Upper lobe of right lung (tissue), 1 donor: ENCODE measurements at regions not wholly inside any gene's neighbourhood (a gene's known extent, or its start where the extent isn't known, plus 50 kb on each side); places are given as distances from the start of the nearest gene placed in this dataset.
"Not testable (repeated sequence)": the region's sequence is repeated elsewhere in the genome, so short reads cannot be mapped to it uniquely, and the experiment has no call there.

Source experiments
- ATAC-seq: fragments of 200-7000 bp; cut with Tn5 transposase; one replicate; pipeline ENCODE4 v1.9.1; 2020; ENCODE audit warnings: mild to moderate bottlenecking, moderate library complexity
- DNase-seq: peaks from one replicate; pipeline ENCODE4 v3.0.0-alpha.2; 2020
- H3K27ac ChIP-seq: fragments of 200-600 bp; one replicate; pipeline ENCODE4 v1.8.0; 2022
- H3K27me3 ChIP-seq: fragments of 200-600 bp; one replicate; pipeline ENCODE4 v1.8.0; 2022; ENCODE audit warnings: mild to moderate bottlenecking
- H3K36me3 ChIP-seq: fragments of 200-600 bp; one replicate; pipeline ENCODE4 v1.8.0; 2022
- H3K4me1 ChIP-seq: fragments of 200-600 bp; one replicate; pipeline ENCODE4 v1.8.0; 2022
- H3K4me3 ChIP-seq: fragments of 200-600 bp; one replicate; pipeline ENCODE4 v1.8.0; 2022; ENCODE audit warnings: mild to moderate bottlenecking
- H3K9me3 ChIP-seq: fragments of 200-600 bp; one replicate; pipeline ENCODE4 v1.8.0; 2022
- intact Hi-C: fragments of 100-400 bp; cut with DNase I; formaldehyde crosslinking; loops from one replicate; pipeline ENCODE4 v1.11.0; 2022
- TF ChIP-seq, protein P1 (sequence below): fragments of 200-600 bp; IDR thresholded peaks from one replicate; pipeline ENCODE4 v1.8.0; 2022; ENCODE audit warnings: antibody characterized with exemption
- donor health status: DM: no; HTN: yes; CAD: no; lungs with severe emphysema.

DNA sequence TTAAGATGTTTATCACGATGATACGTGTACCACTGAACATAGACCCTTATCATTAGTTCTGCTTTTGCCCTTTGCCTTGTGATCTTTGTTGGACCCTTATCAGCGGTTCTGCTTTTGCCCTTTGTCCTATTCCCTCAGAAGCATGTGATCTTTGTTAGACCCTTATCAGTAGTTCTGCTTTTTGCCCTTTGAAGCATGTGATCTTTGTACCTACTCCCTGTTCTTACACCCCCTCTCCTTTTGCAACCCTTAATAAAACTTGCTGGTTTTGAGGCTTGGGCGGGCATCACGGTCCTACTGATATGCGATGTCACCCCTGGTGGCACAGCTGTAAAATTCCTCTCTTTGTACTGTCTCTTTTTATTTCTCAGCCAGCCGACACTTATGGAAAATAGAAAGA, 117.0 kb downstream of the SDHAF3 start:
- H3K4me1 ChIP-seq, ATAC-seq, H3K36me3 ChIP-seq, H3K27ac ChIP-seq, H3K27me3 ChIP-seq, DNase-seq, H3K9me3 ChIP-seq, H3K4me3 ChIP-seq, intact Hi-C loops: not testable (repeated sequence)

- peaks cover 4% of the 10 kb centered on the region for H3K9me3 ChIP-seq
- H3K36me3 ChIP-seq: no peaks in the 10 kb centered on the region
- TF ChIP-seq, protein P1, sequence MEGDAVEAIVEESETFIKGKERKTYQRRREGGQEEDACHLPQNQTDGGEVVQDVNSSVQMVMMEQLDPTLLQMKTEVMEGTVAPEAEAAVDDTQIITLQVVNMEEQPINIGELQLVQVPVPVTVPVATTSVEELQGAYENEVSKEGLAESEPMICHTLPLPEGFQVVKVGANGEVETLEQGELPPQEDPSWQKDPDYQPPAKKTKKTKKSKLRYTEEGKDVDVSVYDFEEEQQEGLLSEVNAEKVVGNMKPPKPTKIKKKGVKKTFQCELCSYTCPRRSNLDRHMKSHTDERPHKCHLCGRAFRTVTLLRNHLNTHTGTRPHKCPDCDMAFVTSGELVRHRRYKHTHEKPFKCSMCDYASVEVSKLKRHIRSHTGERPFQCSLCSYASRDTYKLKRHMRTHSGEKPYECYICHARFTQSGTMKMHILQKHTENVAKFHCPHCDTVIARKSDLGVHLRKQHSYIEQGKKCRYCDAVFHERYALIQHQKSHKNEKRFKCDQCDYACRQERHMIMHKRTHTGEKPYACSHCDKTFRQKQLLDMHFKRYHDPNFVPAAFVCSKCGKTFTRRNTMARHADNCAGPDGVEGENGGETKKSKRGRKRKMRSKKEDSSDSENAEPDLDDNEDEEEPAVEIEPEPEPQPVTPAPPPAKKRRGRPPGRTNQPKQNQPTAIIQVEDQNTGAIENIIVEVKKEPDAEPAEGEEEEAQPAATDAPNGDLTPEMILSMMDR: no peak
- DNase-seq (no peak), ATAC-seq (no peak)
- intact Hi-C loops: no loop called here
- no peak overlapping the region for H3K4me3 ChIP-seq
- no peaks in the 10 kb centered on the region for H3K4me1 ChIP-seq
- no peaks in the 10 kb centered on the region for H3K27me3 ChIP-seq
- no peak overlapping the region for H3K27ac ChIP-seq
Observed at GRCh38 chr7:97246317-97246716, 128.8 kb downstream of the SDHAF3 start.

GRCh38 chr7:97258187-97258586, 140.7 kb downstream of the SDHAF3 start:
- H3K4me1 ChIP-seq, H3K27ac ChIP-seq, H3K27me3 ChIP-seq, H3K9me3 ChIP-seq, H3K4me3 ChIP-seq, ATAC-seq, H3K36me3 ChIP-seq, DNase-seq, intact Hi-C loops: not testable (repeated sequence)

DNA sequence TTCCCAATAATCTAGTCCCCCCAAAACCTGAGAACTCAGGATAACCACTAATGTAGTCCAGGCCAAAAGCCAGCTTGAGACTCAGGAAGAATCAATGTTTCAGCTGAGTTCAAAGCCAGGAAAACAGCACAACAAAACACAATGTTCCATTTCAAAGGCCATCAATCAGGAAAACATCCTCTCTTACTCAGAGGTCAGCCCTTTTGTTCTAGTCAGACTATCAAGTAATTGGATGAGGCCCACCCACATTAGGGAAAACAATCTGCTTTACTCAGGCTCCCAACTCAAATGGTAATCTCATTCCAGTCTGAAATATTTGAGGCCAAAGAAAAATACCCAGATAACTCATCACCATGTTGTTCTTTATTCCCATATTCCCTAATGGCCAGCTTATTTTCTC, 152.2 kb downstream of the SDHAF3 start:
- Histone ChIP-seq H3K36me3 (no peaks in the 10 kb centered on the region), H3K4me3 (no peak overlapping the region), H3K27me3 (no peaks in the 10 kb centered on the region), H3K27ac (no peak overlapping the region), H3K9me3 (no peaks in the 10 kb centered on the region), H3K4me1 (no peaks in the 10 kb centered on the region)
- no peak for ATAC-seq
- no peak for DNase-seq
- intact Hi-C loops: no loop called here
- TF ChIP-seq, protein P1: no peak

GRCh38 chr7:97270280-97270679, 152.8 kb downstream of the SDHAF3 start:
- no peak overlapping the region for H3K27ac ChIP-seq
- DNase-seq: no peak
- no peaks in the 10 kb centered on the region for H3K4me1 ChIP-seq
- H3K27me3 ChIP-seq: no peaks in the 10 kb centered on the region
- H3K4me3 ChIP-seq: no peak overlapping the region
- intact Hi-C loops: no loop called here
- H3K36me3 ChIP-seq: no peaks in the 10 kb centered on the region
- H3K9me3 ChIP-seq: no peaks in the 10 kb centered on the region
- ATAC-seq: no peak
- TF ChIP-seq, protein P1: no peak

- H3K4me1 ChIP-seq: no peaks in the 10 kb centered on the region
- H3K27me3 ChIP-seq: no peaks in the 10 kb centered on the region
- TF ChIP-seq, protein P1: no peak
- intact Hi-C loops: no loop called here
- H3K9me3 ChIP-seq: no peaks in the 10 kb centered on the region
- ATAC-seq: no peak
- H3K36me3 ChIP-seq: no peaks in the 10 kb centered on the region
- no peak overlapping the region for H3K27ac ChIP-seq
- no peak overlapping the region for H3K4me3 ChIP-seq
- DNase-seq: no peak
Observed at GRCh38 chr7:97271619-97272018, 154.1 kb downstream of the SDHAF3 start.

DNA sequence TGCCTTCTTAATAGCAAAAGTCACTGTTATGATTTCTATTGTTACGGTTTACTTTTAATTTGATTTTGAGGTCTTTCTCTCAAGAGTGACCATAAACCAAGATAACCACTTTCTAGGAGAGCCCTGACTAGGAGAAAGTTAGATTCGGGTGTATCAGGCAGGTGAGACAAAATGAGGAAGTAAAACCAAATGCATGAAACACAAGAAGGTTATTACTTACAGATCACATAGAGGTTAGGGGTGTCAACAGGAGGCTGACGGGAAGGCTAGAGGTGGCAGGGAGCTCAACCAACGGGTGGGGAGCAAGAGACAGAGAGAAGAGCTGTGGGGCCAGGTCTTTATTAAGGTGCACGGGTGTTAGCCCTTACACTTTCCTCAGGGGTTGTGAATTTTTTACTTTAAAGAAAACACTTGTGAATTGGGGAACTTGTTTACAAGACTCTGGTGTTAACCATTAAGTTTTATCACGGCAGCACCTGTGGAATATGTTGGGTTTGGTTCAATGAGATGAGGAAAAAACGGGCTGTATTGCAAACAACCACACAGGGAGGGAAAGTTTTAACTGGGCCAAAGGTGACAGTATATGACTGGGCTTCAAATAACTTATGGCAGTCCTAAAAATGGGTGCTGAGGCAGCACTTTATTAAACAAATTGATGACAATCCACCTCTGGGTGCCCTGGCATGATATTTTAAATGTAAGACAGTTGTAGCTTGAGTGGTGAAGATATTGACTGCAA, 154.9 kb downstream of the SDHAF3 start:
- DNase-seq (no peak), ATAC-seq (no peak)
- intact Hi-C loops: no loop called here
- H3K27ac ChIP-seq: no peak overlapping the region
- no peak overlapping the region for H3K4me3 ChIP-seq
- H3K36me3 ChIP-seq: no peaks in the 10 kb centered on the region
- no peaks in the 10 kb centered on the region for H3K9me3 ChIP-seq
- H3K27me3 ChIP-seq: no peaks in the 10 kb centered on the region
- TF ChIP-seq, protein P1: no peak
- no peaks in the 10 kb centered on the region for H3K4me1 ChIP-seq
